ENCODE measurements at regions not wholly inside any gene's neighbourhood (a gene's known extent, or its start where the extent isn't known, plus 50 kb on each side); places are given as distances from the start of the nearest gene placed in this dataset.
"Not testable (repeated sequence)": the region's sequence is repeated elsewhere in the genome, so short reads cannot be mapped to it uniquely, and the experiment has no call there.

GRCh38 chr10:123394382-123394781 is 240.2 kb downstream of the BUB3 start (continued):
- TF ChIP-seq SIN3A (conservative IDR thresholded peaks at IDR 0.05 in 1 of 2, IDR thresholded peaks at IDR 0.05 in 1 of 2; ENCODE audit: low read depth in 1 of 2, low read length in 2 of 2) (no peak), TCF12 (IDR thresholded peaks at IDR 0.05; ENCODE audit: low read depth, low read length) (no peak), CHD2 (IDR thresholded peaks at IDR 0.05; ENCODE audit: low read length) (no peak), CBX8 (IDR thresholded peaks at IDR 0.05; ENCODE audit: borderline replicate concordance, low read depth, low read length) (no peak), RBBP5 (IDR thresholded peaks at IDR 0.05; ENCODE audit: borderline replicate concordance, low read depth, low read length) (no peak)

GRCh38 chr10:123395234-123395633 is 241.0 kb downstream of the BUB3 start:
- CTCF ChIA-PET (ENCODE audit: partially characterized antibody); H4K5ac ChIP-seq (ENCODE audit: insufficient read length, low read depth, low read length); H3K79me2 ChIP-seq (ENCODE audit: control insufficient read depth in 1 of 2, insufficient read depth in 2 of 2, low read length in 2 of 2); H3K9ac ChIP-seq (replicated peaks in 1 of 4; ENCODE audit: extremely low read depth in 1 of 4, low read depth in 3 of 4, low read length in 3 of 4); H4K20me1 ChIP-seq (replicated peaks in 1 of 2; ENCODE audit: control insufficient read depth in 1 of 2, insufficient read depth in 2 of 2, low read length in 2 of 2); POLR2A ChIA-PET (ENCODE audit: partially characterized antibody); H2AFZ ChIP-seq (ENCODE audit: low read length); H2BK15ac ChIP-seq (ENCODE audit: low read length); FAIRE-seq; H3K79me1 ChIP-seq (ENCODE audit: low read depth, low read length); H2BK5ac ChIP-seq (ENCODE audit: low read depth, low read length); H3K23ac ChIP-seq (ENCODE audit: insufficient read length); H3K18ac ChIP-seq (ENCODE audit: extremely low read depth, low read length); H3K4me1 ChIP-seq (replicated peaks in 1 of 4; ENCODE audit: control insufficient read depth in 3 of 4, insufficient read depth in 4 of 4, low read length in 3 of 4); H2BK120ac ChIP-seq (replicated peaks; ENCODE audit: low read depth, low read length); H3K36me3 ChIP-seq (ENCODE audit: control insufficient read depth in 2 of 4, insufficient read depth in 4 of 4, low read length in 3 of 4); DNase-seq (ENCODE audit: low read depth in 1 of 2, low spot score in 2 of 2); H3K23me2 ChIP-seq (ENCODE audit: low read depth, low read length); H2AK5ac ChIP-seq (ENCODE audit: low read depth, low read length); H3K56ac ChIP-seq (replicated peaks; ENCODE audit: insufficient read length, low read depth, low read length); H3K4me3 ChIP-seq (ENCODE audit: extremely low read depth in 1 of 4, insufficient read depth in 2 of 4, low read depth in 3 of 4, low read length in 4 of 4); H3K4me2 ChIP-seq (ENCODE audit: insufficient read depth in 1 of 2, low read depth in 2 of 2, low read length in 2 of 2); H3K27me3 ChIP-seq (replicated peaks in 1 of 4; ENCODE audit: control insufficient read depth in 3 of 4, extremely low read depth in 1 of 4, insufficient read depth in 3 of 4, low read length in 3 of 4); H3K14ac ChIP-seq (ENCODE audit: insufficient read length); H3K27ac ChIP-seq (ENCODE audit: low read depth, low read length); H2BK20ac ChIP-seq (ENCODE audit: low read length); H4K8ac ChIP-seq (ENCODE audit: extremely low read depth, insufficient read depth, low read length); H3K4ac ChIP-seq (replicated peaks; ENCODE audit: insufficient read length, low read depth, low read length); H2BK12ac ChIP-seq (ENCODE audit: low read depth, low read length); H4K91ac ChIP-seq (replicated peaks; ENCODE audit: insufficient read length, low read length): not testable (repeated sequence)
- WGBS, 2 experiments (ENCODE audit: extremely low coverage in 1 of 2, insufficient coverage in 1 of 2, insufficient read length in 1 of 2, insufficient replicate concordance in 2 of 2, low coverage in 1 of 2, low lambda C conversion rate in 2 of 2, missing lambda C conversion rate in 1 of 2): 89% methylated on average over 4 of the region's 4 CpGs; no CpG with 5 or more reads in 1 of the 2 experiments
- peaks cover 10 to 18% of the 10 kb centered on the region in 2 experiments for H3K9me3 ChIP-seq (ENCODE audit: insufficient read depth in 2 of 2, low read depth in 1 of 2, low read length in 1 of 2)

All from H1 (cell line).